K562 (cell line): ENCODE measurements at regions not wholly inside any gene's neighbourhood (a gene's known extent, or its start where the extent isn't known, plus 50 kb on each side); places are given as distances from the start of the nearest gene placed in this dataset.

Source experiments
- ATAC-seq: fragments of 200-7000 bp; cut with Tn5 transposase; 3 replicates; pipeline ENCODE4 v1.9.1; 2020; ENCODE audit warnings: moderate library complexity
- BruUV-seq: library from RNA; stranded (reverse); fragments of 400-500 nt; replicated peaks from 2 replicates; lab custom pipeline; 2021; lab: Mats Ljungman, UMichigan
- CTCF ChIA-PET: fragments of 300-600 bp; formaldehyde crosslinking; extraction: SDS; loops from one replicate; lab custom pipeline; 2021; ENCODE audit warnings: low intra/inter-chr PET ratio; lab: Yijun Ruan, JAX
- POLR2A ChIA-PET: fragments of 300-600, 350-650 bp; sonication (Branson Sonifier 250); formaldehyde crosslinking; extraction: SDS; loops from one replicate; lab custom pipeline; 2021; ENCODE audit warnings: antibody characterized with exemption, inconsistent platforms; lab: Yijun Ruan, JAX
- DNase-seq, 4 experiments: peaks; one replicate each; pipeline versions ENCODE4 v3.0.0 to v3.0.0-alpha.2; 2011 to 2018; ENCODE audit warnings: low spot score in 3 of 4, mixed read lengths in 3 of 4; ENCODE audit errors: extremely low read depth in 1 of 4
- FAIRE-seq: peaks from 2 replicates; lab custom pipeline; 2011; peaks lifted over from hg19 to GRCh38; lab: Jason Lieb, UNC
- H2AFZ ChIP-seq: 2 replicates; pipeline ENCODE4 v1.6.0; 2011; ENCODE audit warnings: low read depth, low read length, control low read depth, inconsistent platforms
- H3K27ac ChIP-seq: fragments of 200-600 bp; 3 replicates; pipeline ENCODE4 v1.8.0; 2011; ENCODE audit warnings: low read depth, mild to moderate bottlenecking, control low read depth, inconsistent platforms, low read length, moderate library complexity, mixed read lengths; ENCODE audit errors: extremely low read depth
- H3K27me3 ChIP-seq, 2 experiments: fragments of 300-600 bp in 1 of 2; 2 replicates in 1 of 2; 3 replicates in 1 of 2; pipeline versions ENCODE4 v1.6.0 to v1.8.0; 2011; ENCODE audit warnings: inconsistent platforms in 2 of 2, low read length in 2 of 2, mild to moderate bottlenecking in 1 of 2, mixed read lengths in 1 of 2, moderate library complexity in 1 of 2; ENCODE audit not compliant: control insufficient read depth in 2 of 2, insufficient read depth in 2 of 2
- H3K36me3 ChIP-seq: fragments of 300-600 bp; 3 replicates; pipeline ENCODE4 v1.8.0; 2011; ENCODE audit warnings: mild to moderate bottlenecking, low read length, inconsistent platforms; ENCODE audit not compliant: control insufficient read depth, insufficient read depth
- H3K4me1 ChIP-seq, 2 experiments: fragments of 200-600 bp in 1 of 2; replicated peaks in 1 of 2; 2 replicates in 1 of 2; 3 replicates in 1 of 2; pipeline versions ENCODE4 v1.5.1 to v1.8.0; 2011; ENCODE audit warnings: inconsistent platforms in 2 of 2, low read length in 2 of 2, mild to moderate bottlenecking in 1 of 2, mixed read lengths in 1 of 2, moderate library complexity in 1 of 2; ENCODE audit not compliant: control insufficient read depth in 2 of 2, insufficient read depth in 2 of 2
- H3K4me2 ChIP-seq: 2 replicates; pipeline ENCODE4 v1.6.1; 2011; ENCODE audit warnings: low read length, control low read depth, inconsistent platforms, mixed read lengths; ENCODE audit not compliant: insufficient read depth
- H3K4me3 ChIP-seq: fragments of 200-600 bp; sonication (generic), shearing (Covaris generic); 2 replicates; pipeline ENCODE4 v1.5.1; 2016; ENCODE audit warnings: control low read depth, inconsistent platforms
- H3K79me2 ChIP-seq: fragments of 200-600 bp; 3 replicates; pipeline ENCODE4 v1.8.0; 2011; ENCODE audit warnings: low read length, inconsistent platforms; ENCODE audit not compliant: control insufficient read depth, insufficient read depth
- H3K9ac ChIP-seq, 2 experiments: 2 replicates each; pipeline versions ENCODE4 v1.6.0 to v1.6.1; 2011; ENCODE audit warnings: low read depth in 2 of 2, low read length in 2 of 2, control low read depth in 1 of 2, inconsistent platforms in 1 of 2, mild to moderate bottlenecking in 1 of 2, mixed read lengths in 1 of 2; ENCODE audit not compliant: insufficient read depth in 1 of 2
- H3K9me1 ChIP-seq: one replicate; pipeline ENCODE4 v1.6.0; 2011; ENCODE audit warnings: inconsistent platforms, mild to moderate bottlenecking, low read length, moderate library complexity; ENCODE audit not compliant: control insufficient read depth, insufficient read depth
- H3K9me3 ChIP-seq: replicated peaks from 2 replicates; pipeline ENCODE4 v1.5.1; 2011; ENCODE audit warnings: low read depth, low read length, inconsistent platforms; ENCODE audit not compliant: control insufficient read depth, insufficient read depth
- H4K20me1 ChIP-seq: replicated peaks from 2 replicates; pipeline ENCODE4 v1.6.1; 2011; ENCODE audit warnings: low read length, inconsistent platforms, mixed read lengths; ENCODE audit not compliant: control insufficient read depth, insufficient read depth
- CREB1 ChIP-seq, 2 experiments: sonication (generic) in 1 of 2; formaldehyde crosslinking in 1 of 2; IDR thresholded peaks; 2 replicates each; pipeline versions ENCODE4 v1.6.1 to v1.8.0; 2012 to 2022; ENCODE audit warnings: inconsistent platforms in 1 of 2, mild to moderate bottlenecking in 1 of 2, missing genetic modification reagents in 1 of 2, moderate library complexity in 1 of 2
- E2F4 ChIP-seq: sonication (generic); formaldehyde crosslinking; IDR thresholded peaks from 2 replicates; pipeline ENCODE4 v1.8.0; 2022; ENCODE audit warnings: mild to moderate bottlenecking, low read depth, missing genetic modification reagents
- FOXP1 ChIP-seq: sonication (generic); formaldehyde crosslinking; IDR thresholded peaks from 2 replicates; pipeline ENCODE4 v1.8.0; 2022; ENCODE audit warnings: mild to moderate bottlenecking, missing genetic modification reagents
- HMGXB4 ChIP-seq: sonication (generic); formaldehyde crosslinking; IDR thresholded peaks from 2 replicates; pipeline ENCODE4 v1.8.1; 2023; ENCODE audit warnings: mild to moderate bottlenecking, missing genetic modification reagents
- SAFB2 ChIP-seq: fragments of 200-400 bp; formaldehyde crosslinking; IDR thresholded peaks from 2 replicates; pipeline ENCODE4 v1.6.1; 2018; ENCODE audit warnings: borderline replicate concordance, low read length, low read depth, moderate library complexity; ENCODE audit not compliant: severe bottlenecking
- ZNF408 ChIP-seq: fragments of 250-450 bp; sonication (Bioruptor Pico); IDR thresholded peaks from 2 replicates; pipeline ENCODE4 v1.4.0; 2020; ENCODE audit warnings: low read depth, mild to moderate bottlenecking, moderate library complexity
- ZNF707 ChIP-seq: fragments of 250-450 bp; sonication (Bioruptor Pico); conservative IDR thresholded peaks from 2 replicates; pipeline ENCODE4 v1.8.0; 2022; ENCODE audit warnings: inconsistent platforms, mild to moderate bottlenecking, moderate library complexity
- WGBS: fragments of 100-300 bp; shearing (Covaris generic); methylation state at CpG from one replicate; pipeline ENCODE4 v1.1.6; 2016; ENCODE audit warnings: low coverage, mixed read lengths; ENCODE audit not compliant: insufficient coverage; ENCODE audit errors: missing lambda C conversion rate; 5-methylcytosine and 5-hydroxymethylcytosine counted together
- in situ Hi-C: fragments of 300-500 bp; cut with MboI; formaldehyde crosslinking; loops from 4 replicates; pipeline ENCODE4 v1.15.0; 2018; ENCODE audit warnings: inconsistent platforms, mixed read lengths
- intact Hi-C: fragments of 100-400 bp; cut with micrococcal nuclease; formaldehyde crosslinking; loops from 2 replicates; pipeline ENCODE4 v1.14.2; 2022
- TF ChIP-seq, protein P1 (sequence below), 3 experiments: fragments of 200-800 bp in 1 of 3; fragments of 250-450 bp in 1 of 3; fragments of 450-650 bp in 1 of 3; sonication (Bioruptor Pico) in 1 of 3; sonication (Bioruptor generic) in 1 of 3; formaldehyde crosslinking in 1 of 3; IDR thresholded peaks; 2 replicates each; pipeline versions ENCODE4 v1.6.1 to v1.8.0; 2016 to 2022; ENCODE audit warnings: mild to moderate bottlenecking in 2 of 3, missing genetic modification characterization in 2 of 3, missing compliant biosample characterization in 1 of 3, moderate library complexity in 1 of 3
- TF ChIP-seq, protein P2 (sequence below): fragments of 450-650 bp; IDR thresholded peaks from 2 replicates; pipeline ENCODE4 v1.6.1; 2016; ENCODE audit warnings: low read depth, mild to moderate bottlenecking, moderate library complexity
- TF ChIP-seq, protein P3 (sequence below): fragments of 450-650 bp; IDR thresholded peaks from 2 replicates; pipeline ENCODE4 v1.6.1; 2016
- TF ChIP-seq, protein P4 (sequence below): fragments of 250-450 bp; sonication (Bioruptor Pico); IDR thresholded peaks from 2 replicates; pipeline ENCODE4 v1.4.0; 2020; ENCODE audit warnings: mild to moderate bottlenecking, moderate library complexity

- Histone ChIP-seq H3K36me3 (no peaks in the 10 kb centered on the region), H3K79me2 (no peaks in the 10 kb centered on the region), H3K27me3 (no peaks in the 10 kb centered on the region), H3K4me1 (no peaks in the 10 kb centered on the region), H4K20me1 (no peaks in the 10 kb centered on the region), H3K4me3 (no peak overlapping the region), H3K9ac (no peak overlapping the region), H3K9me3 (no peaks in the 10 kb centered on the region), H3K4me2 (no peak overlapping the region), H3K9me1 (no peaks in the 10 kb centered on the region), H3K27ac (no peak overlapping the region), H2AFZ (no peak overlapping the region)
- DNase-seq (no peak), FAIRE-seq (no peak), ATAC-seq (no peak)
- no TSS peak for BruUV-seq
- in situ Hi-C loops (no loop called here), intact Hi-C loops (no loop called here)
- POLR2A ChIA-PET: no interaction called here
- 2% methylated on average over 5 of the region's 5 CpGs for WGBS
- CTCF ChIA-PET: no interaction called here
- TF ChIP-seq, protein P1, sequence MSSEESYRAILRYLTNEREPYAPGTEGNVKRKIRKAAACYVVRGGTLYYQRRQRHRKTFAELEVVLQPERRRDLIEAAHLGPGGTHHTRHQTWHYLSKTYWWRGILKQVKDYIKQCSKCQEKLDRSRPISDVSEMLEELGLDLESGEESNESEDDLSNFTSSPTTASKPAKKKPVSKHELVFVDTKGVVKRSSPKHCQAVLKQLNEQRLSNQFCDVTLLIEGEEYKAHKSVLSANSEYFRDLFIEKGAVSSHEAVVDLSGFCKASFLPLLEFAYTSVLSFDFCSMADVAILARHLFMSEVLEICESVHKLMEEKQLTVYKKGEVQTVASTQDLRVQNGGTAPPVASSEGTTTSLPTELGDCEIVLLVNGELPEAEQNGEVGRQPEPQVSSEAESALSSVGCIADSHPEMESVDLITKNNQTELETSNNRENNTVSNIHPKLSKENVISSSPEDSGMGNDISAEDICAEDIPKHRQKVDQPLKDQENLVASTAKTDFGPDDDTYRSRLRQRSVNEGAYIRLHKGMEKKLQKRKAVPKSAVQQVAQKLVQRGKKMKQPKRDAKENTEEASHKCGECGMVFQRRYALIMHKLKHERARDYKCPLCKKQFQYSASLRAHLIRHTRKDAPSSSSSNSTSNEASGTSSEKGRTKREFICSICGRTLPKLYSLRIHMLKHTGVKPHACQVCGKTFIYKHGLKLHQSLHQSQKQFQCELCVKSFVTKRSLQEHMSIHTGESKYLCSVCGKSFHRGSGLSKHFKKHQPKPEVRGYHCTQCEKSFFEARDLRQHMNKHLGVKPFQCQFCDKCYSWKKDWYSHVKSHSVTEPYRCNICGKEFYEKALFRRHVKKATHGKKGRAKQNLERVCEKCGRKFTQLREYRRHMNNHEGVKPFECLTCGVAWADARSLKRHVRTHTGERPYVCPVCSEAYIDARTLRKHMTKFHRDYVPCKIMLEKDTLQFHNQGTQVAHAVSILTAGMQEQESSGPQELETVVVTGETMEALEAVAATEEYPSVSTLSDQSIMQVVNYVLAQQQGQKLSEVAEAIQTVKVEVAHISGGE (CRISPR knock-in tag; IDR thresholded peaks at IDR 0.05): no peak
- TF ChIP-seq HMGXB4 (CRISPR knock-in tag) (no peak), FOXP1 (CRISPR knock-in tag) (no peak), CREB1 (IDR thresholded peaks at IDR 0.05) (no peak), CREB1 (CRISPR knock-in tag; IDR thresholded peaks at IDR 0.05) (no peak), ZNF707 (no peak), ZNF408 (CRISPR knock-in tag) (no peak), SAFB2 (no peak), E2F4 (CRISPR knock-in tag) (no peak)
- TF ChIP-seq, protein P2, sequence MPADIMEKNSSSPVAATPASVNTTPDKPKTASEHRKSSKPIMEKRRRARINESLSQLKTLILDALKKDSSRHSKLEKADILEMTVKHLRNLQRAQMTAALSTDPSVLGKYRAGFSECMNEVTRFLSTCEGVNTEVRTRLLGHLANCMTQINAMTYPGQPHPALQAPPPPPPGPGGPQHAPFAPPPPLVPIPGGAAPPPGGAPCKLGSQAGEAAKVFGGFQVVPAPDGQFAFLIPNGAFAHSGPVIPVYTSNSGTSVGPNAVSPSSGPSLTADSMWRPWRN: no peak
- TF ChIP-seq, protein P3, sequence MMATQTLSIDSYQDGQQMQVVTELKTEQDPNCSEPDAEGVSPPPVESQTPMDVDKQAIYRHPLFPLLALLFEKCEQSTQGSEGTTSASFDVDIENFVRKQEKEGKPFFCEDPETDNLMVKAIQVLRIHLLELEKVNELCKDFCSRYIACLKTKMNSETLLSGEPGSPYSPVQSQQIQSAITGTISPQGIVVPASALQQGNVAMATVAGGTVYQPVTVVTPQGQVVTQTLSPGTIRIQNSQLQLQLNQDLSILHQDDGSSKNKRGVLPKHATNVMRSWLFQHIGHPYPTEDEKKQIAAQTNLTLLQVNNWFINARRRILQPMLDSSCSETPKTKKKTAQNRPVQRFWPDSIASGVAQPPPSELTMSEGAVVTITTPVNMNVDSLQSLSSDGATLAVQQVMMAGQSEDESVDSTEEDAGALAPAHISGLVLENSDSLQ: no peak
- TF ChIP-seq, protein P4, sequence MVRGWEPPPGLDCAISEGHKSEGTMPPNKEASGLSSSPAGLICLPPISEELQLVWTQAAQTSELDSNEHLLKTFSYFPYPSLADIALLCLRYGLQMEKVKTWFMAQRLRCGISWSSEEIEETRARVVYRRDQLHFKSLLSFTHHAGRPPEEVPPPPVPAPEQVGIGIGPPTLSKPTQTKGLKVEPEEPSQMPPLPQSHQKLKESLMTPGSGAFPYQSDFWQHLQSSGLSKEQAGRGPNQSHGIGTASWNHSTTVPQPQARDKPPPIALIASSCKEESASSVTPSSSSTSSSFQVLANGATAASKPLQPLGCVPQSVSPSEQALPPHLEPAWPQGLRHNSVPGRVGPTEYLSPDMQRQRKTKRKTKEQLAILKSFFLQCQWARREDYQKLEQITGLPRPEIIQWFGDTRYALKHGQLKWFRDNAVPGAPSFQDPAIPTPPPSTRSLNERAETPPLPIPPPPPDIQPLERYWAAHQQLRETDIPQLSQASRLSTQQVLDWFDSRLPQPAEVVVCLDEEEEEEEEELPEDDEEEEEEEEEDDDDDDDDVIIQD: no peak
Measured at GRCh38 chr11:129291546-129291945, 84.1 kb upstream of the BARX2 start.
